ENCODE measurements at regions not wholly inside any gene's neighbourhood (a gene's known extent, or its start where the extent isn't known, plus 50 kb on each side); places are given as distances from the start of the nearest gene placed in this dataset.

DNA sequence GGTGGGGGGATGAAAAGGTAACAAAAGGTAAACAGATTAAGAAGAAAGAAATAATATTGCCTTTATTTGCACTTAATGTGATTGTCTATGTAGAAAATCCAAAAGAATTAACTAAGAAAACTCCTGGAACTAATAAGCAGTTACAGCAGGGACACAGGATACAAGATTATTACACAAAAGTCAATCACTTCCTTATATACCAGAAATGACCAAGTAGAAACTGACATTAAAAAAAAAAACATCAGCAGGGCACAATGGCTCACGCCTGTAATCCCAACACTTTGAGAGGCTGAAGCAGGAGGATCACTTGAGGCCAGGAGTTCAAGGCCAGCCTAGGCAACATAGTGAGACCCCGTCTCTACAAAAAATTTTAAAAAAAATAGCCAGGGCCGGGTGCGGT, 123.2 kb upstream of the RIPOR2 start:
- H3K4me2 ChIP-seq = no peak overlapping the region
- H3K9me2 ChIP-seq (ENCODE audit: insufficient read depth) = no peaks in the 10 kb centered on the region
- no peaks in the 10 kb centered on the region for H3K79me2 ChIP-seq (ENCODE audit: low read depth)
- peaks cover 12% of the 10 kb centered on the region for H3K4me1 ChIP-seq (replicated peaks; ENCODE audit: insufficient read depth)
- no peaks in the 10 kb centered on the region for H3F3A ChIP-seq (ENCODE audit: insufficient read depth, low read depth)
- ChIA-PET CTCF (no interaction called here), POLR2A (ENCODE audit: unreplicated experiment) (no interaction called here)
- no TSS peak for BruUV-seq (replicated peaks)
- no peaks in the 10 kb centered on the region for H3K27me3 ChIP-seq (ENCODE audit: insufficient read depth, low read depth)
- H3K9me3 ChIP-seq (ENCODE audit: insufficient read depth, low read depth) = no peaks in the 10 kb centered on the region; the same call in 1 of the 2 replicates
- no peak overlapping the region for H2AFZ ChIP-seq
- intact Hi-C loops (cut with micrococcal nuclease; ENCODE audit: unreplicated experiment) = no loop called here
- H3K36me3 ChIP-seq (ENCODE audit: low read depth) = no peaks in the 10 kb centered on the region
- H3K27ac ChIP-seq = no peak overlapping the region
- H3K4me3 ChIP-seq = no peak overlapping the region
- DNase-seq = no peak
- TF ChIP-seq CTCF (conservative IDR thresholded peaks at IDR 0.05) (no peak), EZH2 (IDR thresholded peaks at IDR 0.05; ENCODE audit: low read depth) (no peak)
- H4K20me1 ChIP-seq (ENCODE audit: insufficient read depth) = no peaks in the 10 kb centered on the region

GRCh38 chr6:25060522-25060921, 124.8 kb upstream of the RIPOR2 start:
- H3K9me3 ChIP-seq (ENCODE audit: insufficient read depth, low read depth) = no peaks in the 10 kb centered on the region; the same call in 1 of the 2 replicates
- DNase-seq = no peak
- H2AFZ ChIP-seq = no peak overlapping the region
- TF ChIP-seq EZH2 (IDR thresholded peaks at IDR 0.05; ENCODE audit: low read depth) (no peak), CTCF (conservative IDR thresholded peaks at IDR 0.05) (no peak)
- intact Hi-C loops (cut with micrococcal nuclease; ENCODE audit: unreplicated experiment) = no loop called here
- no peak overlapping the region for H3K4me3 ChIP-seq
- no peaks in the 10 kb centered on the region for H3K9me2 ChIP-seq (ENCODE audit: insufficient read depth)
- H4K20me1 ChIP-seq (ENCODE audit: insufficient read depth) = no peaks in the 10 kb centered on the region
- no TSS peak for BruUV-seq (replicated peaks)
- H3K27ac ChIP-seq = no peak overlapping the region
- no peaks in the 10 kb centered on the region for H3K79me2 ChIP-seq (ENCODE audit: low read depth)
- no peak overlapping the region for H3K4me2 ChIP-seq
- POLR2A ChIA-PET (ENCODE audit: unreplicated experiment) = no interaction called here
- CTCF ChIA-PET = interaction anchor here (1.1 kb wide), 1 partner anchor 34 kb away, joined by 3 read pairs; no protein-coding TSS in a partner anchor
- no peaks in the 10 kb centered on the region for H3F3A ChIP-seq (ENCODE audit: insufficient read depth, low read depth)
- no peaks in the 10 kb centered on the region for H3K4me1 ChIP-seq (replicated peaks; ENCODE audit: insufficient read depth)
- H3K36me3 ChIP-seq (ENCODE audit: low read depth) = no peaks in the 10 kb centered on the region
- no peaks in the 10 kb centered on the region for H3K27me3 ChIP-seq (ENCODE audit: insufficient read depth, low read depth)

DNA sequence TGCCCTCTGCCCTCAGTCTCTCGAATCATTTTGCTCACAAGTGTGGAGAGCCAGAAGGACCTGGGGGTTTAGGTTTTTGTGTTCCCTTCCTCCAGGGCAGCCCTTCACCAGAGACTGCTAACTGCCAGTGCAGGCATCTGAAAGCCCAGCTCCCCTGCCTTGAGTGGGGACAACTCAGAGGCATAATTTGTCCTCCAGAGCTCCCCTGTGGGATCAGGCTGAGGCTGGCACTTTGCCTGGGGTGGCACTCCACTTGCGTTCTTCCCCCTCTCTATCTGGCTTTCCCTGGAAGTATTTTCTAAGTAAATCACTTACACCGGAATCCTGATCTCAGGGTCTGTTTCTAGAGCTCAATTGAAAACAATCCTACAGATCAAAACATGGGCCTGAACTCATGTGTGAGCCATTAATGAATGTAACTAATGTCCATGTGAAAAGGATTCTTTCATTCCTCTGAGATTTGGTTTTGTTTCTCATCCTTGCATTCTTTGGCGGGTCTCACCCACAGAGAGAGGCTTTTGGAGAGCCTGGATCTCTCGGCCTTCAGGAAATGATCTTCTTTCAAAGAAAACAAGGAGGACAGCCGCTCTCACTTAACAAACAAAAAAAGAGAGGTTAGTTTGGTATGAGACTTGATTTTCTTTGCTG, 125.7 kb upstream of the RIPOR2 start:
- POLR2A ChIA-PET (ENCODE audit: unreplicated experiment) = no interaction called here
- Histone ChIP-seq H3K79me2 (ENCODE audit: low read depth) (no peaks in the 10 kb centered on the region), H2AFZ (no peak overlapping the region), H3K27me3 (ENCODE audit: insufficient read depth, low read depth) (no peaks in the 10 kb centered on the region), H3F3A (ENCODE audit: insufficient read depth, low read depth) (no peaks in the 10 kb centered on the region), H3K4me3 (no peak overlapping the region), H3K9me3 (ENCODE audit: insufficient read depth, low read depth) (no peaks in the 10 kb centered on the region), H4K20me1 (ENCODE audit: insufficient read depth) (no peaks in the 10 kb centered on the region), H3K27ac (no peak overlapping the region), H3K36me3 (ENCODE audit: low read depth) (no peaks in the 10 kb centered on the region), H3K4me1 (replicated peaks; ENCODE audit: insufficient read depth) (no peaks in the 10 kb centered on the region), H3K4me2 (no peak overlapping the region), H3K9me2 (ENCODE audit: insufficient read depth) (no peaks in the 10 kb centered on the region)
- BruUV-seq (replicated peaks) = no TSS peak
- intact Hi-C loops (cut with micrococcal nuclease; ENCODE audit: unreplicated experiment) = no loop called here
- TF ChIP-seq CTCF (conservative IDR thresholded peaks at IDR 0.05) = no peak
- DNase-seq = no peak
- CTCF ChIA-PET = interaction anchor here (1.1 kb wide), 1 partner anchor 34 kb away, joined by 3 read pairs; no protein-coding TSS in a partner anchor

Measured in PC-9 (cell line).